HL-60/S4 treated with phorbol 12-myristate 13-acetate at 8.2 ng/mL for 4 days and 3 days (cell line): ENCODE measurements at regions not wholly inside any gene's neighbourhood (a gene's known extent, or its start where the extent isn't known, plus 50 kb on each side); places are given as distances from the start of the nearest gene placed in this dataset.
"Not testable (repeated sequence)": the region's sequence is repeated elsewhere in the genome, so short reads cannot be mapped to it uniquely, and the experiment has no call there.

Experiments used
- in situ Hi-C: fragments of 300-500 bp; cut with MboI; formaldehyde crosslinking; loops from 2 replicates; pipeline ENCODE4 v1.15.0; 2022; ENCODE audit warnings: low sequenced_read_pairs

DNA sequence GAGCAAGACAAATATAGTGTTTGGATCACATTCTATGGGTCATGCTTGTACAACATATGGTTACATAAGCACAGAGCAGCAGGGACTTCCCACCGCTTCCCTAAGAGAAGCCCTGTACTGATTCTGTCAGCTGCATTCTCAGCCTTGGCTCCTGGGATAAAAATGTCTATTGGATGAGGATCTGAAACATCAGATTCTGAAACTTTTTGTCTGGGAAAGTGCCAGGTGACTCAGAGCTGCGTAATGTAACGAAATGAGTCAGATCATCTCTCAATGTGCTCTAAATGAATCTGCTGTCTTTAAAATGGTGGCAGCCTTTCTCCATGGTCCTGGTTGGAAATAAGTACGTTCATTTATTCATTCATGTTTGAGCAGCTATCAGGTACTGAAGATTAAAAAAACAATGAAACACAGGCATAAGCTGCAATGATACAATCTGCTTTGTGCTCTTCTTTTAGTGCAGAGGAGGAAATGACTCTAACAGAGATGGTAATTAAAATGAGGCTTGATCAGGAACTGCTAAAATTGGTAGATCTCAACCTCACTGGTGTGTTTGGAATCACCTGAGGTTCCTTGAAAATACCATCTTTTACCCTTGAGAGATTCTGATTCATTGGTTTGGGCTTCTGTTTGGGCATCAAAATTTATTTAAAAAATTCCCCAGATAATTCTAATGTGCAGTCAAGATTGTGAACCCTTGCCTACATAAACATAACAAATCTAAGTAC is 99.1 kb upstream of the NAP1L1 start:
- in situ Hi-C loops, result no loop called here

DNA sequence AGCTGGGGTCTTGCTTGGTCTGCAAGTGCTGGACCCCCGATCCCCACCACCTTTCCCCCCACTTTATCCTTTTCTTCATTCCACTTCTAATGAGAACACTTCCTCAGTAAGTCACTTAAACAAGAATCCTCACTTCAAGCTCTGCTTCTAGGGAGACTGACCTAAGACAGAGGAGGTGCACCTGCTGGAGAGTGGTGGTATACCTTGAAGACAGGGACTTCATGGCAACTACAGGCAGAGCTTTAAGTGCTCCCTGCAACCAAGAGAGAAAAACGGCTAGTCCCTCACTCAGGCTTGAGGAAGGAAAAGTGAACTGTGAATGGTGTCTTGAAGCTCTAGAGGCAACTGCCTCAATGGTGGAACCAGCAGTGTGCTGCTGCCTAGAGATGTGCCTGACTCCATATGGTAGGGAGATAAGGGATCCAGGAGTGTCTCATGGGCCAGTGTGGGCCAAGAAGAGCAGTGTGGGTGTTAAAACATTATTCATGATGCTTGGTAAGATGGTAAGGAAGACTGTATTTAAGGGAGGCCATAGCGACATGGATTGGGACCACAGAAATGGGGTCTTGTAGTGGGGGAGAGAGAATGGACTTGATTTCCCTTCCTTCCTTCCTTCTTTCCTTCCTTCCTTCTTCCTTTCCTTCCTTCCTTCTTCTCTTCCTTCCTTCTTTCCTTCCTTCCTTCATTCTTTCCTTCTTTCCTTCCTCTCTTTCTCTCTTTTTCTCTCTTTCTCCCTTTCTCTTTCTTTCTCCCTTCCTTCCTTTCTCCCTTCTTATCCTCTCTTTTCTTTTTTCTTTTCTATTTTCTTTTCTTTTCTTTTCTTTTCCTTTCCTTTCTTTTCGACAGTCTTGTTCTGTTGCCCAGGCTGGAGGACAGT is 96.2 kb upstream of the NAP1L1 start:
- in situ Hi-C loops, result no loop called here

DNA sequence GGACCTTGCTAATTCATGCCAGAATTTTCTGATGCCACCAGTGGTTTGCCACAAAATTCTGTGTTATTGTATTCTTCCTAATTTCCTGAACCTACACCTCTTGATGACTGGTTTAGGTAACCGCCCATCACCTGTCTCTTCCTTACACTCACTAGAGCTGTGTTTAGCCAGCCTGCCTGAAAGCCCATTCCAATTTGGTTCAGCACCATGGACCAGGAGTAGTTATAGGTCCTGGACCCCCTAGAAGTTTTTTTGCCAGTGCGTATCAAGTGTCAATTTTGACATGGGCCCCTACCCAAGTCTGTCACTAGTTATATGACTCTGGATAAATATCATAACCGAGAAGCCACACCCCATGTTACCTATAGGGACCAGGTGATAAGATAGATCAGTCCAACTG is 94.0 kb upstream of the NAP1L1 start:
- in situ Hi-C loops, result no loop called here

DNA sequence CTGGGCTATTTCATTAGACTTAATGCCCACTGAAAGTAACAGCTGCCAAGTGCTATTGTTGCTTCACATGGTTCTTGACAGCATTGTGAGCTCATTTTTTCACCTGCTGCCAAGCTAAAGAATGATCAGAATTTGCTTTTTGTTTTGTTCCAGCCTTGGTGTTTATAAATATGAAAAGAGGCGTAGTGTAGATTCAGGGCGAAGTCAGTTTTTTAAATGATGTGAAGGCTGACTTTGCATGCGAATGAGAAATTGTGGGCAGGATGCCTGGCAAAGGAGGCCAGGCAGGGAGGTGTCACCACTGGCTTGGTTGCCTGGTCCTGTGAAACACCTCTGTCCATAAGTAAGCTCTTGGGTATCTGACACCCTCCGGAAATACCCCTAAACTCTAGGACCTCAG is 93.3 kb upstream of the NAP1L1 start:
- in situ Hi-C loops, result no loop called here

DNA sequence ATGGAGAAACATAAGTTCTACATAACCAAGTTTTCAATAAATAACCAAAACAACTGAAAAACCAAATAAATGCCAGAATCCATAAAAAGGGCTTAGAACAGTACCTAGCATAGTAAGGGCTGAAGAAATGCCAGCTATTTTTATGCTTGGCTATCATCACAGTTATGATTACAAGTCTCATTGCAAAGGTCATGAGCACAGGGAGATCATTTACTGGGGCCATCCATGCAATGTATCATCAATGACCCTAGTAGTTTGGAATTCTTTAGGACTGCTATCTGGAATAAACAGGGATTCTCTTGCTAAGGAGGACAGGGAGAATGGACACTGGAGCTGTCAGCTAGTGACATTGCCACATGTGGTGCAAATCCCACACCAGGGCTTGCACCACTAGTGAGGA is 92.5 kb upstream of the NAP1L1 start:
- in situ Hi-C loops, result no loop called here

DNA sequence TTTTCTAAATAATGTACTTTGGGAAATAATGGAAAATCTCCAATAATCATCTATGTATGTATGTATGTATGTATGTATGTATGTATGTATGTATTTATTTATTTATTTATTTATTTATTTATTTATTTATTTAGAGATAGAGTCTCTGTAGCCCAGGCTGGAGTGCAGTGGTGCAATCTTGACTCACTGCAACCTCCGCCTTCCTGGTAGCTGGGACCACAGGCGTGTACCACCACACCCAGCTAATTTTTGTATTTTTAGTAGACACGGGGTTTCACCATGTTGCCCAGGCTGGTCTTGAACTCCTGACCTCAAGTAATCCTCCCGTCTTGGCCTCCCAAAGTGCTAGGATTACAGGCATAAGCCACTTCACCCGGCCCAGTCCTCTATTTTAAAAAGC is 91.5 kb upstream of the NAP1L1 start:
- in situ Hi-C loops, result not testable (repeated sequence)

DNA sequence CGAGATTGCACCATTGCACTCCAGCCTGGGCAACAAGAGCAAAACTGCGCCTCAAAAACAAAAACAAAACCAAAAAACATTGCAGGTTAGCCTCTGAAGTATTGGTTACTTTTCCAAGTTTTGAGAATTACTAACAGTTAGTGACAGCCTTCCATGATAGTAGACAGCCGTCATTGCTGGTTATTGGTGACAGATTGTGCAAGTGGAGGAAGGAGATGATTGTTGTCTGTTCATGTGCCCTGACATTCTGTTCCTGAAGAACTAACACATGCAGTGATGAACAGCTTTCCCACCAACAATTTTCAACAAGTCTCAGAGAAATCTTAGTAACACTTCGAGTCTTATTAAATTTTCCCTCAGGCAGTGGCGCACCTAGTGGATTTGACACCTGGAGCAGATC is 89.3 kb upstream of the NAP1L1 start:
- in situ Hi-C loops, result no loop called here

DNA sequence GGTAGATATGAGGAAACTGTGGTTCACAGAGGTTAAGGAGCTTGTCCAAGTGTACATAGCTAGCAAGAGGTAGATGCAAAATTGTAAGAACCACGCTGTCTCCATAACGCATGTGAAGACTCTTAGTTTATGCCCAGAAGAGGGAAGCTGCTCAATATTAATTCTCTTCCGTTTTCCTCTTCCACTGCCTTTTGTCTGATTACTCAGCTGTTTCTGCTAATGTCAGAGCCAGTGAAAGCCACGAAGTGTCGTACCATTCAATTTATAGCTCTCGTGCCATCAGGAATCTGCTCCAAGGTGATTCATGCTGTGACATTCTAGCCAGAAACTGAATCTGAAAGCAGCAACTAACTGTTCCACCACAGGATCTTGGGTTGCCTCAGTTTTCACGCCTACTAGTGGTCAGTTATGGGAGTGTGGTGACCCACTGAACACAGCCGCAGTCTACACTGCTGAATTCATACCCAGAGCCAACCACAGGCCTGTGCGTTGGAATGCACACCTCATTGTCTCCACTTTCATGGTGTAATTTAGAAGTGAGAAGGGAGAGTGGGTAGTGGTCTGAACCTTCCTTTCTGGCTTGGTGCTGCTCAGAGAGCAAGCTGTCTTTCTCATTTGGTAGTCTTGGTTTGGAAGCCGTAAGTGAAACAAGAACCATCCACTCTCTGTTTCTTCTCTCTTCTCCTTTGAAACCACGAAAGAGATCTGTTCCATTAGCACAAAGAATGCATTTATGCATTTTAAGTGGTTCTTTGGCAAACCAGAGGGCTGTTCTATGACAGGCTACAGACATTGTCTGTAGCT is 74.2 kb upstream of the NAP1L1 start:
- in situ Hi-C loops, result loop anchor here (10.0 kb wide), 1 partner anchor 74 kb away; the partner anchor contains the start of gene NAP1L1

DNA sequence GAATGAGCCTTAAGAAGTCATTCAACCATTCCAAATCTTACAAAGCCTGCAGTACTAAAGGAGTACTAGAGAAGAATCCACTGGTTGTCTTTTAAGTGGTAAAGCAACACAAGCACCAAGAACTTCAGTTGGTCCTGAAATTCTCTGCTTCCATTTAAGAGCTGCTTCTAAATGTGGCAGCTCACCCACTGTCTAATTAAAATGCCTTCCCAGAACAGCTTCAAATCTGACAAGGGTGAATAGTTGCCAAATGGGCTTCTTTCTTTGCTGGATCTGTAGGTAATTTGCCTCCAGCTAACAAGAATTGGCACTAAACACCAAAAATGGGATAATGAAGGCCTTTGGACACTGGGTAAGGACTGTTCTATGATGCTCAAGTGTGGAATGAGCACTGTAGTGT is 72.2 kb upstream of the NAP1L1 start:
- in situ Hi-C loops, result loop anchor here (10.0 kb wide), 1 partner anchor 72 kb away; the partner anchor contains the start of gene NAP1L1

DNA sequence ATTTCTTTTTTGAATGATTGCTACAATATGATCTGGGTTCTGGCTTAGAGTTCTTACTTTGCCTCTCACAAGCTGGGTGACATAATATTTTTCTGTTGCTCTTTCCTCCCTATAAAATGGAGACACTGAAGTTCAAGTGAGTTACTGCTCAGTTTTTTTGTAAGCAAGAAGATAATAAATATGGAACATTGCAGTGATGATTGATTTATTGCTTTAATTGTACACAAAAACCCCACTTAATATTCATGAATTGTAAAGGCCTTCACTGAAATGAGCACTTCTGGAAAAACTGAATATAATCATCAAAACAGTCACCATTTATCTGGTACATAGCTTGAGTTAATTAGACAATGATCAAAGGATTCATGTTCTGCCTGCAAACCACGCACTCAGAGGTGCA is 71.8 kb upstream of the NAP1L1 start:
- in situ Hi-C loops, result loop anchor here (10.0 kb wide), 1 partner anchor 72 kb away; the partner anchor contains the start of gene NAP1L1

DNA sequence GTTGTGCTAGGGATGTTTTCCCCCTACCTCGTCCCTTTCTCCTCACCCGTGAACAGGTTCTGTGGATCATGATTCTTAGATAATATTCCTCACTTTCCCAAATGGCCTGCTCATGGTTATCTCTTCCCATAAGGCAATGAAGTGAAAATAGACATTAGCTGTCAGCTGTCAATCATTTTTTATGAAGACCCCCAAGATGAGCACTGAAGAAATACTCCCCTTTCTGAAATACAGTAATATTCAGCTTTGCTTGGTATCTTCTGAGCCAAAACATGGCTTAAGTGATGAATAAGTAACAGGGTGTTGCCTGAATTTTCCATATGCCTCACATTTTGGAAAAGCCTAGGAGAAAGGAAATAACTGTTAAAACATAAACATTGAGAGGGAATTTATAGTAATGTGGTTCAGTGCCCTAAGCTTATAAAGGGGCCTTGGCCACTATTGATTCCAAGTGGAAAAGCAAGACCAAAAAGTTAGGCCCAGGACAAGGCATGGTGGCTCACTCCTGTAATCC is 70.7 kb upstream of the NAP1L1 start:
- in situ Hi-C loops, result loop anchor here (10.0 kb wide), 1 partner anchor 70 kb away; the partner anchor contains the start of gene NAP1L1

DNA sequence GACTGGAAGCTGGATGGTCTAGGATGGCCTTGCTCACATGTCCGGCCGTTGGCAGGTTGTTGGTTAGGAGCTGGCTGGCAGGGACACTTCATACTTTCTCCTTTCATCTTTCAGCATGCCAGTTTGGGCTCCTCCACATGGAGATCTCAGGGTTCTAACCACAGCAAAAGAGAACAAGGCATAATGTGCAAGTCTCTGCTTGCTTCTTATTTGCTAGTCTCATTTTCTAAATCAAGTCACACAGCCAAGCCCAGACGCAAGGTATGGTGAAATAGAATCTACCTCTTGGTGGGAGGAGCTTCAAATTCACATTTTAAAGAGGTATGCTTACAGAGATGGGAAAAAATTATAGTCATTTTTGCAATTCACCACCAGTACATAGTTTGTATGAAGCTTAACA is 69.1 kb upstream of the NAP1L1 start:
- in situ Hi-C loops, result loop anchor here (10.0 kb wide), 1 partner anchor 69 kb away; the partner anchor contains the start of gene NAP1L1

DNA sequence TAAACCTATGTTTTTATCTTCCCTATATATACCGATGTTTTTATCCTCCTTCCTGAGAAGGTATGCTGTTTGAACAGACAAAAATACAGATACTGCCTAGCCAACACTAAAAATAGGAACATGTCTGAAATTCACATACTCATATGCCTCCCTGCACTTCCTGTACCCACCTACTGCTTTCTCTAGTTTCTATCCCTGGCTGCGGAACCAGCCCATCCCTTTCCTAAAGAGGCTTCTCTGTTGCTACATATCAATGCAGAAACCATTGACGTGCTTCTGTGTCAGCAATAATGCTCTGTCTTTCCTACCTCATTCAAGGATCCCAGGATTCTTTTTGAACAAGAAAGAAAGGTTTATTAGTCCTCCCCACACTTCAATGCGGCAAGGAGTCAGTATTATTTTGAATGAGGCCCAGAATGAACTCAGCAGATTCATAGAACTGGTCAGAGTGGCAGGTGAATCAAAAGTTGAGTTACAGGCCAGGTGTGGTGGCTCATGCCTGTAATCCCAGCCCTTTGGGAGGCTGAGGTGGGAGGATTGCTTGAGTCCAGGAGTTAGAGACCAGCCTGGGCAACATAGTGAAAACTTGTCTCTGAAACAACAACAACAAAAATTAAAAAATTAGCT is 67.8 kb upstream of the NAP1L1 start:
- in situ Hi-C loops, result loop anchor here (10.0 kb wide), 1 partner anchor 67 kb away; the partner anchor contains the start of gene NAP1L1

DNA sequence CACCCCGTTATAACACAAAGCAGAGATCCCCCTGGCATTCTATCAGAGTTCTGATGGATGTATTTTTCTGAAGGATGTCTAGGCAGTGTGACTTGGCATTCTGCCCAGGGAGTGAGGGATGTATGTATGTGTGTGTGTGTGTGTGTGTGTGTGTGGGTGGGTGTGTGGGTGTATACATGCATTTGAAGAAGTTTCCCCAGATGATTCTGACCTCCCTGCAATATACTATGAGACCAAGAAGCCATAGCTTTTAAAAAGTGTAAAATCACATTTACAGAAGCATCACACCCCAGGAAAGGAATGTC is 59.7 kb upstream of the NAP1L1 start:
- in situ Hi-C loops, result no loop called here

DNA sequence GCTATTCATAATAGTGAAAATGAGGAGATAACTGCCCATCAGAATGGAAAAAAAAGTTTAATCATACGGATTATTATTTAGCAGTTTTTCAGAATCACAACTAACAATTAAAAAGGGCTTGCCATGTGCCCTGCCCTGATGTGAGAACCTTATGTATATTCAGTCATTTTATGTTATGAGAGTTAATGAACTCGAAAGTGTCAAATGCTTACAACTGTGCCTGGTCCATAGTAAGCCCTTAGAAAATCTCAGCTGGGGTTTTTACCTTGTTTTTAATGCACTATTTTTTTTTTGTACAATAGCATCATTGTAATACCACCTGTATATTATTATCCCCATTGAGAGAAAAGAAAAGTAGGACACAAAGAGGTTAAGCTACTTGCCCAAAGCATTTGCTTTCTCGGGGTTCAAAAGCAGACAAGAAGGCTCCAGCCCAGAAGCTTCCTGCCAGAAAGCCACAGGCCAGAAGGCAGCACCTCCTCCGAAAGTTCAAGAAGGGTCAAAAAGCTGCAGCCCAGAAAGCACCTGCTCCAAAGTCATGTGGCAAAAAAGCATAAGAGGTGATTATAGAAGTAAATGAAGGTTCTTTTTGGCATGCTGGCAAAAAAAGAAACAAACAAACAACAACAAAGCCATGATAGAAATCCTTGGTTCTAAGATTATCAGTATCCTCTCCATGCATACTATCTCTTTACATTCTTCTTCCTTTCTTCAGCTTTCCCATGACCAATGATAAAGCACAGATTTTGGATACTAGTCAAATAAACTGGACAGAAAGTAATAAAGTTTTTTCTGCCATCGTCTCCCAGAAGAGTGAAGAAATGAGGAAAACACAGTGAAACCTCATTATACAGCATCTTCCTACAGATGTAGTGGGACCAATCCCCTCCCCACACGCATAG is 59.1 kb upstream of the NAP1L1 start:
- in situ Hi-C loops, result no loop called here

DNA sequence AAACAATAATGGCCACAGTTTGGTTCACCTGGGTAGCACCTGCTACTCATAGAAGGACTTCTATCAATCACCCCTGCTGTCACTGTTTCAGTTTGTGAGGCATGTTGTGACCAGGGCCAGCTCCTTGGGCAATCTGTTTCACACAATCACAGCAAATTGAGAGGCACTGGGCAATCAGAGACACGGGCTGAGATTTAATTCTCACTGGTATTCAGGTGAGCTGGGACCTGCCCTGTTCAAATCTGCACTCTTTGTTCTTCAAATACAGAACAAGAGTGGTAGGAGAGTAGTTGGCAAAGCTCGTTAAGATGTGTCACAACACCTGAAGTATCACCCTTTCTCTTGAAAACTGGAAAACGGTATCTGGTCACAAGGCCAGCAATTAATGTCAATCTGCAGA is 57.8 kb upstream of the NAP1L1 start:
- in situ Hi-C loops, result no loop called here

DNA sequence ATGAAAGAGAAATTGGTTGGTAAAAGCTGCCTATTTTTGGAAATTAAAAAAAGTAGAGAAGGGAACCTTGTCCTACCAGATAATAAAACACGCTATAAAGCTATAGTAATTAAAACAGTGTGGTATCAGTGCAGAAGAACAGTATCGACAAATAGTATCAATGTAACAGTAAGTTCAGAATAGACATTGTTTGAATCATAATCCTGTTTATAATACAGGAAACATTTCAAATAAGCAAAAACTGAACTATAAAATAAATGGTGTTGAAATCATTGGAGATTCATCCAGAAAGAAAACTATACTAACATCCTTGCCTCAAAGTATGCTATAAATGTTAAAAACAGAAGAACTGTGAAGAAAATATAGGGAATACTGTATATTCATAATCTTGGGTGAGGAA is 54.2 kb upstream of the NAP1L1 start:
- in situ Hi-C loops, result no loop called here

DNA sequence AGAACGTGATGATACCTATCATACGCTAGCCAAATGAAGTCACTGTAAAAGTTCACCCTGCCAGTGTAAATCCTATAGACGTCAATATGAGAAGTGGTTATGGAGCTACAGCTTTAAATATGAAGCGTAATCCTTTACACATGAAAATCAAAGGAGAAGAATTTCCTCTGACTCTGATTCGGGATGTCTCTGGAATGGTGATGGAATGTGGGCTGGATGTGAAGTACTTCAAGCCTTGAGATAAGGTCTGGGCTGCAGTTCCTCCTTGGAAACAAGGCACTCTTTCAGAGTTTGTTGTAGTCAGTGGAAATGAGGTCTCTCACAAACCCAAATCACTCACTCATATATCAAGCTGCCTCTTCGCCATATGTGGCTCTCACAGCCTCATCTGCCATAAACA is 53.1 kb upstream of the NAP1L1 start:
- in situ Hi-C loops, result no loop called here

DNA sequence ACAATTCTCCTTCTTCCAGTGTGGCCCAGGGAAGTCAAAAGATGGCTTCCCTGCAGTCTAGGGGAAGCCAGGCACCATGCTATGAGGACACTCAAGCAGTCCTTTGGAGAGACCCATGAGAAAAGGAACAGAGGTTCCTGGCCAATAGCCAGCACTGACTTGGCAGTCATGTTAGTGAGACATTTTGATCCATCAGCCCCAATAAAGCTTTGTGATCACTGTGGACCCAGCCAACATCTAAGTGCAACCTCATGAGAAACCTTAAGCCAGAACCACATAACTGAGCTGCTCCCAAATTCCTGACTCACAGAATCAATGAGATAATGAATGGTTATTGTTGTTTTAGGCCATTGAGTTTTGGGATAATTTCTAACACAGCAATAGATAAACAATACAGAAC is 51.0 kb upstream of the NAP1L1 start:
- in situ Hi-C loops, result no loop called here
